ENCODE measurements at regions not wholly inside any gene's neighbourhood (a gene's known extent, or its start where the extent isn't known, plus 50 kb on each side); places are given as distances from the start of the nearest gene placed in this dataset.

DNA sequence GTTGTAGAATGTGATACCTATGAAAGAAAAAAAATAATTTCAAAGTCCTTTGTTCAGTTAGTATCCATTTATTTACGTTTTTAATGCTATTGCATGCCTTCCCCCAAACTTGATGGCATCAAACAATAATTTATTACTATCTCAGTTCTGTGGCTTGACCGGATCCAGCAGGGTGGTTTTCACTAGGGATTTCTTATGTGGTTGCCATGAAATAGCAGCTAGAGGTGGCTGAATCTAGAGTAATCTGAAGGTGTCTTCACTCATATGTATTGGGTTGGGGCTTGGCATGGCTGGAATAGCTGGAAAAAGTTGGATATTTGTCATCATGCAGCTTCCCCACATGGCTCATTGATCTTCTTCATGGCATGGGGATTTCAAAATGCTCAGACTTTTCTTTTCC lies 619.3 kb upstream of the ZNF608 start (continued):
- TF ChIP-seq, protein P1, sequence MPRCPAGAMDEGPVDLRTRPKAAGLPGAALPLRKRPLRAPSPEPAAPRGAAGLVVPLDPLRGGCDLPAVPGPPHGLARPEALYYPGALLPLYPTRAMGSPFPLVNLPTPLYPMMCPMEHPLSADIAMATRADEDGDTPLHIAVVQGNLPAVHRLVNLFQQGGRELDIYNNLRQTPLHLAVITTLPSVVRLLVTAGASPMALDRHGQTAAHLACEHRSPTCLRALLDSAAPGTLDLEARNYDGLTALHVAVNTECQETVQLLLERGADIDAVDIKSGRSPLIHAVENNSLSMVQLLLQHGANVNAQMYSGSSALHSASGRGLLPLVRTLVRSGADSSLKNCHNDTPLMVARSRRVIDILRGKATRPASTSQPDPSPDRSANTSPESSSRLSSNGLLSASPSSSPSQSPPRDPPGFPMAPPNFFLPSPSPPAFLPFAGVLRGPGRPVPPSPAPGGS (IDR thresholded peaks at IDR 0.05; ENCODE audit: borderline replicate concordance, insufficient read depth, low read depth, low read length, poor library complexity, severe bottlenecking), result no peak
- TF ChIP-seq STAT1 (conservative IDR thresholded peaks at IDR 0.05), result no peak
- TF ChIP-seq ZNF384 (IDR thresholded peaks at IDR 0.05; ENCODE audit: borderline replicate concordance, low read depth, low read length), result no peak

DNA sequence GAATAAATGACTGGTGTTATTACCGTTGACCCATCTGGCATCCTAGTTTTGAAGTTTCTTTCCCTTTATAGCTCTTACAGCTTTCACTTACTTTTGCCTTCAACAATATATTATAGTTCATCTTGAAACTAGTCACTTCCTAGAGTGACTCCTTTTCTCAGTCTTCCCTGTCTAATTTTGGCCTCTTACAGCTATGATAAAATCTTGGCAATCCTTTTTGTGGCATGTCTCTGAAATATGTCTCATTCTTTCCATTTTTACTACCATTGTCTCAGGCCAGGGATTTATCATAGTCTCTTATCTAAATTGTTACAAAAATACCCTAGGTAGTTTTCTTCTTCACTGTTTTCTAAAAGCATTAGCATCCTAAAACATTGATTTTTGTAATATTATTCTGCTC lies 621.3 kb upstream of the ZNF608 start:
- RAD21 ChIA-PET (ENCODE audit: unreplicated experiment), result interaction anchor here (0.7 kb wide), 1 partner anchor 237 kb away, joined by 4 read pairs; no protein-coding TSS in a partner anchor
- POLR2A ChIA-PET, result interaction anchor here (0.8 kb wide), 1 partner anchor 178 kb away, joined by 3 read pairs; no protein-coding TSS in a partner anchor
- no peak overlapping the region for H3K27ac ChIP-seq (ENCODE audit: control insufficient read depth, insufficient read depth)
- H3K9me3 ChIP-seq (replicated peaks; ENCODE audit: control insufficient read depth, insufficient read depth, low read length), result no peaks in the 10 kb centered on the region; the same call in 2 of the 3 replicates
- no peak overlapping the region for H2AFZ ChIP-seq (ENCODE audit: control insufficient read depth, low read depth, low read length)
- DNase-seq (ENCODE audit: low read depth, low spot score), result no peak
- in situ Hi-C loops (cut with MboI) (no loop called here), intact Hi-C loops (cut with micrococcal nuclease; ENCODE audit: unreplicated experiment) (no loop called here)
- SMC1A ChIA-PET (ENCODE audit: uncharacterized antibody, unreplicated experiment), result interaction anchor here (0.8 kb wide), 1 partner anchor 15 kb away, joined by 3 read pairs; no protein-coding TSS in a partner anchor
- WGBS (ENCODE audit: insufficient coverage, insufficient replicate concordance, low lambda C conversion rate, missing lambda C conversion rate), result 0% methylated on average over 1 of the region's 1 CpG
- H3K79me2 ChIP-seq (ENCODE audit: control insufficient read depth, insufficient read depth, low read length), result no peaks in the 10 kb centered on the region
- no peak for FAIRE-seq
- no peaks in the 10 kb centered on the region for H3K4me1 ChIP-seq (ENCODE audit: control insufficient read depth, insufficient read depth, low read length)
- ATAC-seq, result no peak
- no peaks in the 10 kb centered on the region for H4K20me1 ChIP-seq (ENCODE audit: control insufficient read depth, insufficient read depth)
- no peak overlapping the region for H3K9ac ChIP-seq (ENCODE audit: control insufficient read depth, insufficient read depth, low read length)
- CTCF ChIA-PET, result no interaction called here
- H3K36me3 ChIP-seq (ENCODE audit: control insufficient read depth in 2 of 2, insufficient read depth in 2 of 2, low read length in 1 of 2), result no peaks in the 10 kb centered on the region
- no peak overlapping the region for H3K4me3 ChIP-seq
- no TSS peak for BruUV-seq (replicated peaks)
- no peaks in the 10 kb centered on the region for H3K27me3 ChIP-seq (replicated peaks in 1 of 2; ENCODE audit: control insufficient read depth in 2 of 2, insufficient read depth in 2 of 2, low read length in 1 of 2)
- no peak overlapping the region for H3K4me2 ChIP-seq (ENCODE audit: control insufficient read depth, insufficient read depth)
- TF ChIP-seq, protein P2, sequence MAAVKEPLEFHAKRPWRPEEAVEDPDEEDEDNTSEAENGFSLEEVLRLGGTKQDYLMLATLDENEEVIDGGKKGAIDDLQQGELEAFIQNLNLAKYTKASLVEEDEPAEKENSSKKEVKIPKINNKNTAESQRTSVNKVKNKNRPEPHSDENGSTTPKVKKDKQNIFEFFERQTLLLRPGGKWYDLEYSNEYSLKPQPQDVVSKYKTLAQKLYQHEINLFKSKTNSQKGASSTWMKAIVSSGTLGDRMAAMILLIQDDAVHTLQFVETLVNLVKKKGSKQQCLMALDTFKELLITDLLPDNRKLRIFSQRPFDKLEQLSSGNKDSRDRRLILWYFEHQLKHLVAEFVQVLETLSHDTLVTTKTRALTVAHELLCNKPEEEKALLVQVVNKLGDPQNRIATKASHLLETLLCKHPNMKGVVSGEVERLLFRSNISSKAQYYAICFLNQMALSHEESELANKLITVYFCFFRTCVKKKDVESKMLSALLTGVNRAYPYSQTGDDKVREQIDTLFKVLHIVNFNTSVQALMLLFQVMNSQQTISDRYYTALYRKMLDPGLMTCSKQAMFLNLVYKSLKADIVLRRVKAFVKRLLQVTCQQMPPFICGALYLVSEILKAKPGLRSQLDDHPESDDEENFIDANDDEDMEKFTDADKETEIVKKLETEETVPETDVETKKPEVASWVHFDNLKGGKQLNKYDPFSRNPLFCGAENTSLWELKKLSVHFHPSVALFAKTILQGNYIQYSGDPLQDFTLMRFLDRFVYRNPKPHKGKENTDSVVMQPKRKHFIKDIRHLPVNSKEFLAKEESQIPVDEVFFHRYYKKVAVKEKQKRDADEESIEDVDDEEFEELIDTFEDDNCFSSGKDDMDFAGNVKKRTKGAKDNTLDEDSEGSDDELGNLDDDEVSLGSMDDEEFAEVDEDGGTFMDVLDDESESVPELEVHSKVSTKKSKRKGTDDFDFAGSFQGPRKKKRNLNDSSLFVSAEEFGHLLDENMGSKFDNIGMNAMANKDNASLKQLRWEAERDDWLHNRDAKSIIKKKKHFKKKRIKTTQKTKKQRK (IDR thresholded peaks at IDR 0.05; ENCODE audit: low read depth, low read length), result no peak
- TF ChIP-seq, protein P3, sequence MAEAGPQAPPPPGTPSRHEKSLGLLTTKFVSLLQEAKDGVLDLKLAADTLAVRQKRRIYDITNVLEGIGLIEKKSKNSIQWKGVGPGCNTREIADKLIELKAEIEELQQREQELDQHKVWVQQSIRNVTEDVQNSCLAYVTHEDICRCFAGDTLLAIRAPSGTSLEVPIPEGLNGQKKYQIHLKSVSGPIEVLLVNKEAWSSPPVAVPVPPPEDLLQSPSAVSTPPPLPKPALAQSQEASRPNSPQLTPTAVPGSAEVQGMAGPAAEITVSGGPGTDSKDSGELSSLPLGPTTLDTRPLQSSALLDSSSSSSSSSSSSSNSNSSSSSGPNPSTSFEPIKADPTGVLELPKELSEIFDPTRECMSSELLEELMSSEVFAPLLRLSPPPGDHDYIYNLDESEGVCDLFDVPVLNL (IDR thresholded peaks at IDR 0.05; ENCODE audit: low read depth, low read length), result no peak
- TF ChIP-seq SMC3 (IDR thresholded peaks at IDR 0.05; ENCODE audit: borderline replicate concordance, low read length) (no peak), NFIC (IDR thresholded peaks at IDR 0.05; ENCODE audit: low read depth, low read length) (no peak), EGR1 (IDR thresholded peaks at IDR 0.05; ENCODE audit: borderline replicate concordance in 1 of 2, low read depth in 2 of 2, low read length in 2 of 2) (no peak), TCF3 (IDR thresholded peaks at IDR 0.05; ENCODE audit: borderline replicate concordance, insufficient read depth, low read depth, low read length) (no peak), GABPA (IDR thresholded peaks at IDR 0.05; ENCODE audit: low read depth) (no peak), JUND (IDR thresholded peaks at IDR 0.05; ENCODE audit: low read depth, low read length) (no peak), NR2C1 (IDR thresholded peaks at IDR 0.05) (no peak), BRCA1 (IDR thresholded peaks at IDR 0.05; ENCODE audit: low read depth, low read length) (no peak)
- TF ChIP-seq, protein P4, sequence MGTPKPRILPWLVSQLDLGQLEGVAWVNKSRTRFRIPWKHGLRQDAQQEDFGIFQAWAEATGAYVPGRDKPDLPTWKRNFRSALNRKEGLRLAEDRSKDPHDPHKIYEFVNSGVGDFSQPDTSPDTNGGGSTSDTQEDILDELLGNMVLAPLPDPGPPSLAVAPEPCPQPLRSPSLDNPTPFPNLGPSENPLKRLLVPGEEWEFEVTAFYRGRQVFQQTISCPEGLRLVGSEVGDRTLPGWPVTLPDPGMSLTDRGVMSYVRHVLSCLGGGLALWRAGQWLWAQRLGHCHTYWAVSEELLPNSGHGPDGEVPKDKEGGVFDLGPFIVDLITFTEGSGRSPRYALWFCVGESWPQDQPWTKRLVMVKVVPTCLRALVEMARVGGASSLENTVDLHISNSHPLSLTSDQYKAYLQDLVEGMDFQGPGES (IDR thresholded peaks at IDR 0.05), result no peak
- TF ChIP-seq, protein P5, sequence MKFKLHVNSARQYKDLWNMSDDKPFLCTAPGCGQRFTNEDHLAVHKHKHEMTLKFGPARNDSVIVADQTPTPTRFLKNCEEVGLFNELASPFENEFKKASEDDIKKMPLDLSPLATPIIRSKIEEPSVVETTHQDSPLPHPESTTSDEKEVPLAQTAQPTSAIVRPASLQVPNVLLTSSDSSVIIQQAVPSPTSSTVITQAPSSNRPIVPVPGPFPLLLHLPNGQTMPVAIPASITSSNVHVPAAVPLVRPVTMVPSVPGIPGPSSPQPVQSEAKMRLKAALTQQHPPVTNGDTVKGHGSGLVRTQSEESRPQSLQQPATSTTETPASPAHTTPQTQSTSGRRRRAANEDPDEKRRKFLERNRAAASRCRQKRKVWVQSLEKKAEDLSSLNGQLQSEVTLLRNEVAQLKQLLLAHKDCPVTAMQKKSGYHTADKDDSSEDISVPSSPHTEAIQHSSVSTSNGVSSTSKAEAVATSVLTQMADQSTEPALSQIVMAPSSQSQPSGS (IDR thresholded peaks at IDR 0.05; ENCODE audit: low read length), result no peak

Measured in GM12878 (cell line).